CD14-positive monocyte (primary cell): ENCODE measurements at regions not wholly inside any gene's neighbourhood (a gene's known extent, or its start where the extent isn't known, plus 50 kb on each side); places are given as distances from the start of the nearest gene placed in this dataset.

Source experiments
- DNase-seq, 3 donors: peaks; one replicate each; pipeline ENCODE4 v3.0.0-alpha.2; 2011 to 2022
- H2AFZ ChIP-seq: 2 replicates; pipeline ENCODE4 v1.6.0; 2012; ENCODE audit warnings: mild to moderate bottlenecking, low read depth, low read length, inconsistent platforms; ENCODE audit not compliant: insufficient read depth, poor library complexity, severe bottlenecking
- H3K27ac ChIP-seq, 2 donors: 1 replicate in 1 of 2; 2 replicates in 1 of 2; pipeline ENCODE4 v1.5.1; 2012 to 2013; ENCODE audit warnings: low read length in 2 of 2, control low read depth in 1 of 2, inconsistent platforms in 1 of 2, low read depth in 1 of 2, mild to moderate bottlenecking in 1 of 2
- H3K27me3 ChIP-seq, 2 donors: one replicate each; pipeline versions ENCODE4 v1.6.0 to v1.6.1; 2011 to 2013; ENCODE audit warnings: low read length in 2 of 2; ENCODE audit not compliant: control insufficient read depth in 2 of 2, insufficient read depth in 2 of 2
- H3K36me3 ChIP-seq, 2 donors: replicated peaks in 1 of 2; 1 replicate in 1 of 2; 2 replicates in 1 of 2; pipeline versions ENCODE4 v1.5.1 to v1.6.1; 2012 to 2013; ENCODE audit warnings: low read length in 2 of 2, control low read depth in 1 of 2, inconsistent platforms in 1 of 2, mild to moderate bottlenecking in 1 of 2; ENCODE audit not compliant: insufficient read depth in 2 of 2, control insufficient read depth in 1 of 2
- H3K4me1 ChIP-seq, 2 donors: 1 replicate in 1 of 2; 2 replicates in 1 of 2; pipeline versions ENCODE4 v1.5.1 to v1.6.1; 2012 to 2013; ENCODE audit warnings: low read length in 2 of 2, control low read depth in 1 of 2, inconsistent platforms in 1 of 2, mild to moderate bottlenecking in 1 of 2, moderate library complexity in 1 of 2; ENCODE audit not compliant: insufficient read depth in 2 of 2, control insufficient read depth in 1 of 2
- H3K4me2 ChIP-seq: replicated peaks from 2 replicates; pipeline ENCODE3; 2012; ENCODE audit warnings: low read length, moderate library complexity, mild to moderate bottlenecking; ENCODE audit not compliant: poor library complexity, severe bottlenecking; ENCODE audit errors: extremely low read depth
- H3K4me3 ChIP-seq, 3 experiments: fragments of 200-600 bp in 1 of 3; sonication (generic) in 1 of 3; replicated peaks in 1 of 3; 1 replicate in 2 of 3; 2 replicates in 1 of 3; pipeline ENCODE4 v1.5.1; 2011 to 2013; ENCODE audit warnings: low read length in 3 of 3, mild to moderate bottlenecking in 3 of 3, control low read depth in 2 of 3, low read depth in 2 of 3, inconsistent platforms in 1 of 3, moderate library complexity in 1 of 3
- H3K79me2 ChIP-seq: 2 replicates; pipeline ENCODE4 v1.6.0; 2012; ENCODE audit warnings: mild to moderate bottlenecking, control low read depth, inconsistent platforms, low read length, moderate library complexity; ENCODE audit not compliant: insufficient read depth
- H3K9ac ChIP-seq: 2 replicates; pipeline ENCODE4 v1.6.0; 2017; ENCODE audit warnings: low read length, mild to moderate bottlenecking; ENCODE audit not compliant: insufficient read depth, poor library complexity, severe bottlenecking
- H3K9me3 ChIP-seq, 2 donors: replicated peaks in 1 of 2; 1 replicate in 1 of 2; 2 replicates in 1 of 2; pipeline versions ENCODE4 v1.5.1 to v1.6.1; 2012 to 2013; ENCODE audit warnings: low read length in 2 of 2, control low read depth in 1 of 2; ENCODE audit not compliant: control insufficient read depth in 1 of 2, insufficient read depth in 1 of 2
- H4K20me1 ChIP-seq: 2 replicates; pipeline ENCODE4 v1.6.0; 2012; ENCODE audit warnings: mild to moderate bottlenecking, low read length, control low read depth, moderate library complexity; ENCODE audit not compliant: insufficient read depth
- H3K27ac Mint-ChIP-seq, 7 donors: one replicate each; pipeline ENCODE4 v1.8.0; 2020; ENCODE audit warnings: mild to moderate bottlenecking in 7 of 7, mixed read lengths in 7 of 7, moderate library complexity in 6 of 7, inconsistent platforms in 2 of 7
- H3K27me3 Mint-ChIP-seq, 3 donors: one replicate each; pipeline ENCODE4 v1.8.0; 2021 to 2022; ENCODE audit warnings: low read depth in 3 of 3, mild to moderate bottlenecking in 3 of 3, mixed read lengths in 3 of 3, moderate library complexity in 3 of 3, inconsistent platforms in 1 of 3
- H3K36me3 Mint-ChIP-seq, 2 donors: one replicate each; pipeline ENCODE4 v1.8.0; 2020; ENCODE audit warnings: mixed read lengths in 2 of 2, inconsistent platforms in 1 of 2, mild to moderate bottlenecking in 1 of 2
- H3K4me1 Mint-ChIP-seq: one replicate; pipeline ENCODE4 v1.8.0; 2020; ENCODE audit warnings: mild to moderate bottlenecking, mixed read lengths
- H3K4me3 Mint-ChIP-seq, 2 donors: one replicate each; pipeline ENCODE4 v1.8.0; 2020; ENCODE audit warnings: mild to moderate bottlenecking in 2 of 2, mixed read lengths in 2 of 2, moderate library complexity in 1 of 2
- H3K9me3 Mint-ChIP-seq, 7 donors: one replicate each; pipeline ENCODE4 v1.8.0; 2020 to 2022; ENCODE audit warnings: mixed read lengths in 7 of 7, mild to moderate bottlenecking in 6 of 7, moderate library complexity in 6 of 7, inconsistent platforms in 2 of 7
- WGBS: methylation state at CpG from one replicate; pipeline ENCODE4 v1.1.5; 2013; ENCODE audit warnings: missing lambda C conversion rate; ENCODE audit not compliant: insufficient coverage; 5-methylcytosine and 5-hydroxymethylcytosine counted together
- intact Hi-C, 2 donors: fragments of 100-400 bp; cut with micrococcal nuclease; formaldehyde crosslinking; loops; one replicate each; pipeline versions ENCODE4 v1.15.0 to v1.15.1; 2023
- TF ChIP-seq, protein P1 (sequence below): fragments of 200-600 bp; IDR thresholded peaks from one replicate; pipeline ENCODE4 v1.8.0; 2022; ENCODE audit warnings: antibody characterized with exemption, mild to moderate bottlenecking

DNA sequence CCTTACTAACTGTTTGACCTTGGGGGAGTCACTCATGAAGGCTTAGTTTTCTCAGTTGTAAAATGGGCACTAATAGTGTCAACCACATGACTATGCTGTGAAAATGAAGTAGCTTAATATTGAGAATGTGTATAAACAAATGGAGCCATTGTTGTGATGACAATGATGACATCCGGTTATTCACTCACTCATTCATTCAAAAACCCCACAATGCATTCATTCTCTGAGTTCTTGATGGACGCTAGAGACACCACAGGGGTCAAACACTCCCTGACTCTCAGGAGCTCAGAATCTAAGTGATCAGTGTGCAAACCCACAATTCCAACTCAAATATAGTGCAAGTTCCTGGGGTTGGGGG is 138.9 kb downstream of the FOXD2 start:
- DNase-seq = no peak
- no peak overlapping the region for H2AFZ ChIP-seq
- H4K20me1 ChIP-seq = no peaks in the 10 kb centered on the region
- no peaks in the 10 kb centered on the region for H3K79me2 ChIP-seq
- H3K27ac Mint-ChIP-seq = no peak overlapping the region
- peaks cover 0 to 2% of the 10 kb centered on the region in 2 donors for H3K27me3 ChIP-seq
- intact Hi-C loops = no loop called here
- H3K36me3 Mint-ChIP-seq = no peaks in the 10 kb centered on the region
- no peaks in the 10 kb centered on the region for H3K4me1 Mint-ChIP-seq
- no peak overlapping the region for H3K4me2 ChIP-seq
- H3K36me3 ChIP-seq = no peaks in the 10 kb centered on the region
- no CpG with 5 or more reads among the region's 2 CpGs for WGBS
- H3K4me3 Mint-ChIP-seq = no peak overlapping the region
- no peaks in the 10 kb centered on the region for H3K4me1 ChIP-seq
- H3K9ac ChIP-seq = no peak overlapping the region
- no peak overlapping the region for H3K27ac ChIP-seq
- H3K9me3 ChIP-seq = no peaks in the 10 kb centered on the region
- no peak overlapping the region for H3K4me3 ChIP-seq
- peaks cover 0 to 14% (median 10%) of the 10 kb centered on the region in 3 donors for H3K27me3 Mint-ChIP-seq
- TF ChIP-seq, protein P1, sequence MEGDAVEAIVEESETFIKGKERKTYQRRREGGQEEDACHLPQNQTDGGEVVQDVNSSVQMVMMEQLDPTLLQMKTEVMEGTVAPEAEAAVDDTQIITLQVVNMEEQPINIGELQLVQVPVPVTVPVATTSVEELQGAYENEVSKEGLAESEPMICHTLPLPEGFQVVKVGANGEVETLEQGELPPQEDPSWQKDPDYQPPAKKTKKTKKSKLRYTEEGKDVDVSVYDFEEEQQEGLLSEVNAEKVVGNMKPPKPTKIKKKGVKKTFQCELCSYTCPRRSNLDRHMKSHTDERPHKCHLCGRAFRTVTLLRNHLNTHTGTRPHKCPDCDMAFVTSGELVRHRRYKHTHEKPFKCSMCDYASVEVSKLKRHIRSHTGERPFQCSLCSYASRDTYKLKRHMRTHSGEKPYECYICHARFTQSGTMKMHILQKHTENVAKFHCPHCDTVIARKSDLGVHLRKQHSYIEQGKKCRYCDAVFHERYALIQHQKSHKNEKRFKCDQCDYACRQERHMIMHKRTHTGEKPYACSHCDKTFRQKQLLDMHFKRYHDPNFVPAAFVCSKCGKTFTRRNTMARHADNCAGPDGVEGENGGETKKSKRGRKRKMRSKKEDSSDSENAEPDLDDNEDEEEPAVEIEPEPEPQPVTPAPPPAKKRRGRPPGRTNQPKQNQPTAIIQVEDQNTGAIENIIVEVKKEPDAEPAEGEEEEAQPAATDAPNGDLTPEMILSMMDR = no peak
- H3K9me3 Mint-ChIP-seq = no peaks in the 10 kb centered on the region

DNA sequence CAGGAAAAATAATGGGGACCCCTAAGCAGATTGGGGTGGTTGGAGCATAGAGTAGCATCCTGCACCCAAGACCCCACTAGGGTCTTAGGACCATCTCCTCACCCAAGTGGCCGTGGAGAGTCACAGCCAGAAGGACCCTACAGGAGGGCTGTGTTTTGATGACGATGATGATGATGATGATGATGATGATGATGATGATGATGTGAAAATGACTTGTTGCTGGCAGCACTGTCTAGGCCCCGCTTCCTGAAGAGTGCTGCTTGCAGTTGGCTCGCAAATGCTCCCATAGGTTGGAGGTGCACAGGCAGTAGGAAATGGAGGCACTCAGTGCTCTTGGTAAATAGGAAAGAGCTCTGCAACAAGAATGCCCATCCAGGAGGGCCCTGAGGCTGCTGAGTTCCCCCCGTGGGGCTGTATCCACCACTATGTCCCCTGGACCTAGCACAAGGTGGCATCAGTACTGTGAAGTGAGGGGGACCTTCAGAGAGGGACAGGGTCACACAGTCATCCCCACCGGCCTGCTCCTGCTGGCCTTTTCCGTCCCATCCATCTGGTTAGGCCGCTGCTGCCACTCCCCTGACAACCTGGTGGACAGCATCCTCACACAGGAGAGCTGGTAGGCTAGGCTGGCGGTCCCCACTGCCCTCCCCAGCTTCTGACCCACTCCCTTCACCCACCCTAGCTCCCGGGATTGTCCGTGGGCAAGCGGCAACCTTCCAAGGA is 139.6 kb downstream of the FOXD2 start:
- H3K36me3 ChIP-seq = no peaks in the 10 kb centered on the region
- WGBS = 86% methylated on average over 10 of the region's 12 CpGs
- DNase-seq = no peak
- no peak overlapping the region for H3K27ac ChIP-seq
- H3K27me3 ChIP-seq = peaks cover 0 to 2% of the 10 kb centered on the region in 2 donors
- H2AFZ ChIP-seq = no peak overlapping the region
- no peak overlapping the region for H3K4me2 ChIP-seq
- no peaks in the 10 kb centered on the region for H3K4me1 ChIP-seq
- H3K9me3 Mint-ChIP-seq = no peaks in the 10 kb centered on the region
- H4K20me1 ChIP-seq = no peaks in the 10 kb centered on the region
- peaks cover 0 to 14% (median 4%) of the 10 kb centered on the region in 3 donors for H3K27me3 Mint-ChIP-seq
- H3K36me3 Mint-ChIP-seq = no peaks in the 10 kb centered on the region
- no peak overlapping the region for H3K9ac ChIP-seq
- H3K27ac Mint-ChIP-seq = no peak overlapping the region
- no peaks in the 10 kb centered on the region for H3K79me2 ChIP-seq
- H3K4me3 Mint-ChIP-seq = no peak overlapping the region
- intact Hi-C loops = no loop called here
- H3K4me3 ChIP-seq = no peak overlapping the region
- no peaks in the 10 kb centered on the region for H3K4me1 Mint-ChIP-seq
- H3K9me3 ChIP-seq = no peaks in the 10 kb centered on the region
- TF ChIP-seq, protein P1 = no peak
